ENCODE measurements at regions not wholly inside any gene's neighbourhood (a gene's known extent, or its start where the extent isn't known, plus 50 kb on each side); places are given as distances from the start of the nearest gene placed in this dataset.

DNA sequence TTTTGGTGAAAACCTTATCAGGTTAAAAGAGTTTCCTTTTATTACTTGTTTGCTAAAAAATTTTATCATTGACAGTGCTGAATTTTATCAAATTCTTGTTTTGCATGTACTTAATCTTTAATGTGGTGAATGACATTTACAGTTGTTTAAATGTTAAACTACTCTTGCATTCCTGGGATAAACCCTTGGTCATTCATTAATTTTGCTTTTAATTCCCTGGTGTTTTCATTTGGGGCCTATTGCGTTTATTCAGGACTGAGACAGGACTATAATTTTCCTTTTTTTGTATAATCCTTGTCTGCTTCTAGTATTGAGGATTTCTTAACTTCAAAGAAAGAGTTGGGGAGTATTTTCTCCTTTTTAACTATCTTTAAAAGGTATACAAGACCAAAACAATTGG lies 98.7 kb upstream of the TLL1 start:
- TF ChIP-seq, protein P1, sequence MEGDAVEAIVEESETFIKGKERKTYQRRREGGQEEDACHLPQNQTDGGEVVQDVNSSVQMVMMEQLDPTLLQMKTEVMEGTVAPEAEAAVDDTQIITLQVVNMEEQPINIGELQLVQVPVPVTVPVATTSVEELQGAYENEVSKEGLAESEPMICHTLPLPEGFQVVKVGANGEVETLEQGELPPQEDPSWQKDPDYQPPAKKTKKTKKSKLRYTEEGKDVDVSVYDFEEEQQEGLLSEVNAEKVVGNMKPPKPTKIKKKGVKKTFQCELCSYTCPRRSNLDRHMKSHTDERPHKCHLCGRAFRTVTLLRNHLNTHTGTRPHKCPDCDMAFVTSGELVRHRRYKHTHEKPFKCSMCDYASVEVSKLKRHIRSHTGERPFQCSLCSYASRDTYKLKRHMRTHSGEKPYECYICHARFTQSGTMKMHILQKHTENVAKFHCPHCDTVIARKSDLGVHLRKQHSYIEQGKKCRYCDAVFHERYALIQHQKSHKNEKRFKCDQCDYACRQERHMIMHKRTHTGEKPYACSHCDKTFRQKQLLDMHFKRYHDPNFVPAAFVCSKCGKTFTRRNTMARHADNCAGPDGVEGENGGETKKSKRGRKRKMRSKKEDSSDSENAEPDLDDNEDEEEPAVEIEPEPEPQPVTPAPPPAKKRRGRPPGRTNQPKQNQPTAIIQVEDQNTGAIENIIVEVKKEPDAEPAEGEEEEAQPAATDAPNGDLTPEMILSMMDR (conservative IDR thresholded peaks at IDR 0.05) = no peak
- no peak for TF ChIP-seq ZFX (IDR thresholded peaks at IDR 0.05)
